AG04449 (cell line): ENCODE measurements at regions not wholly inside any gene's neighbourhood (a gene's known extent, or its start where the extent isn't known, plus 50 kb on each side); places are given as distances from the start of the nearest gene placed in this dataset.

ENCODE experiments used
- CTCF ChIA-PET: fragments of 350-600 bp; formaldehyde crosslinking; extraction: SDS; loops from one replicate; lab custom pipeline; 2021; ENCODE audit warnings: antibody characterized with exemption; lab: Yijun Ruan, JAX
- POLR2A ChIA-PET: fragments of 400-600, 350-600 bp; formaldehyde crosslinking; extraction: SDS; loops from one replicate; lab custom pipeline; 2020; ENCODE audit warnings: antibody characterized with exemption, inconsistent platforms; lab: Yijun Ruan, JAX
- DNase-seq: peaks from one replicate; pipeline ENCODE4 v3.0.0-alpha.2; 2010; ENCODE audit warnings: low read depth, low spot score
- H3K4me3 ChIP-seq: 2 replicates; pipeline ENCODE4 v1.5.1; 2011; ENCODE audit warnings: low read depth, mild to moderate bottlenecking, control low read depth, low read length
- CTCF ChIP-seq: IDR thresholded peaks from one replicate; pipeline ENCODE4 v1.5.1; 2011; ENCODE audit warnings: mild to moderate bottlenecking, moderate library complexity, low read length, control low read depth, inconsistent platforms; ENCODE audit not compliant: insufficient read depth; ENCODE audit errors: missing control alignments

- no peak for TF ChIP-seq CTCF
- DNase-seq, result no peak
- CTCF ChIA-PET, result interaction anchor here (1.4 kb wide), 1 partner anchor 11 kb away, joined by 3 read pairs; no protein-coding TSS in a partner anchor
- POLR2A ChIA-PET, result no interaction called here
- H3K4me3 ChIP-seq, result no peak overlapping the region
These were observed 235.7 kb upstream of the RAB4A start for GRCh38 chr1:229035054-229035747.

GRCh38 chr1:229035748-229036082, 235.2 kb upstream of the RAB4A start:
- ChIA-PET CTCF (interaction anchor here (1.0 kb wide), 1 partner anchor 192 kb away, joined by 3 read pairs; no protein-coding TSS in a partner anchor), POLR2A (no interaction called here)
- no peak for TF ChIP-seq CTCF
- DNase-seq, result no peak
- H3K4me3 ChIP-seq, result no peak overlapping the region

- no peak overlapping the region for H3K4me3 ChIP-seq
- no peak for TF ChIP-seq CTCF
- ChIA-PET POLR2A (no interaction called here), CTCF (no interaction called here)
- DNase-seq, result no peak
These were observed 233.0 kb upstream of the RAB4A start for GRCh38 chr1:229037806-229038405.

- ChIA-PET POLR2A (no interaction called here), CTCF (no interaction called here)
- H3K4me3 ChIP-seq, result no peak overlapping the region
- TF ChIP-seq CTCF, result no peak
- no peak for DNase-seq
These were observed 230.1 kb upstream of the RAB4A start for GRCh38 chr1:229040630-229041358.

GRCh38 chr1:229041946-229042345, 229.0 kb upstream of the RAB4A start:
- POLR2A ChIA-PET, result no interaction called here
- no peak for DNase-seq
- no peak for TF ChIP-seq CTCF
- no peak overlapping the region for H3K4me3 ChIP-seq
- CTCF ChIA-PET, result no interaction called here

GRCh38 chr1:229042482-229042881, 228.4 kb upstream of the RAB4A start:
- ChIA-PET POLR2A (no interaction called here), CTCF (no interaction called here)
- no peak for DNase-seq
- TF ChIP-seq CTCF, result no peak
- H3K4me3 ChIP-seq, result no peak overlapping the region
